ENCODE measurements at regions not wholly inside any gene's neighbourhood (a gene's known extent, or its start where the extent isn't known, plus 50 kb on each side); places are given as distances from the start of the nearest gene placed in this dataset.

- TF ChIP-seq, protein P1, sequence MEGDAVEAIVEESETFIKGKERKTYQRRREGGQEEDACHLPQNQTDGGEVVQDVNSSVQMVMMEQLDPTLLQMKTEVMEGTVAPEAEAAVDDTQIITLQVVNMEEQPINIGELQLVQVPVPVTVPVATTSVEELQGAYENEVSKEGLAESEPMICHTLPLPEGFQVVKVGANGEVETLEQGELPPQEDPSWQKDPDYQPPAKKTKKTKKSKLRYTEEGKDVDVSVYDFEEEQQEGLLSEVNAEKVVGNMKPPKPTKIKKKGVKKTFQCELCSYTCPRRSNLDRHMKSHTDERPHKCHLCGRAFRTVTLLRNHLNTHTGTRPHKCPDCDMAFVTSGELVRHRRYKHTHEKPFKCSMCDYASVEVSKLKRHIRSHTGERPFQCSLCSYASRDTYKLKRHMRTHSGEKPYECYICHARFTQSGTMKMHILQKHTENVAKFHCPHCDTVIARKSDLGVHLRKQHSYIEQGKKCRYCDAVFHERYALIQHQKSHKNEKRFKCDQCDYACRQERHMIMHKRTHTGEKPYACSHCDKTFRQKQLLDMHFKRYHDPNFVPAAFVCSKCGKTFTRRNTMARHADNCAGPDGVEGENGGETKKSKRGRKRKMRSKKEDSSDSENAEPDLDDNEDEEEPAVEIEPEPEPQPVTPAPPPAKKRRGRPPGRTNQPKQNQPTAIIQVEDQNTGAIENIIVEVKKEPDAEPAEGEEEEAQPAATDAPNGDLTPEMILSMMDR (IDR thresholded peaks at IDR 0.05), result no peak
- TF ChIP-seq POLR2A (IDR thresholded peaks at IDR 0.05) (no peak), EP300 (IDR thresholded peaks at IDR 0.05) (no peak)
Observed at GRCh38 chr10:2380218-2380617, 642.9 kb upstream of the ADARB2 start.
